ENCODE measurements at regions not wholly inside any gene's neighbourhood (a gene's known extent, or its start where the extent isn't known, plus 50 kb on each side); places are given as distances from the start of the nearest gene placed in this dataset.

- TF ChIP-seq USF1 (IDR thresholded peaks at IDR 0.05) (no peak), CEBPB (IDR thresholded peaks at IDR 0.05) (no peak), RAD21 (IDR thresholded peaks at IDR 0.05; ENCODE audit: low read depth) (no peak), REST (IDR thresholded peaks at IDR 0.05; ENCODE audit: low read depth) (no peak), TEAD4 (IDR thresholded peaks at IDR 0.05) (no peak), CREB1 (IDR thresholded peaks at IDR 0.05; ENCODE audit: low read depth) (no peak), EP300 (IDR thresholded peaks at IDR 0.05; ENCODE audit: borderline replicate concordance) (no peak), TCF12 (IDR thresholded peaks at IDR 0.05; ENCODE audit: low read depth) (no peak)
- TF ChIP-seq, protein P1, sequence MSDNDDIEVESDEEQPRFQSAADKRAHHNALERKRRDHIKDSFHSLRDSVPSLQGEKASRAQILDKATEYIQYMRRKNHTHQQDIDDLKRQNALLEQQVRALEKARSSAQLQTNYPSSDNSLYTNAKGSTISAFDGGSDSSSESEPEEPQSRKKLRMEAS (IDR thresholded peaks at IDR 0.05) = no peak
Measured at GRCh38 chr2:138446043-138446442, 55.5 kb upstream of the SPOPL start.

Data from Ishikawa (cell line).